Smooth muscle cell (in vitro differentiated cells): ENCODE measurements at regions not wholly inside any gene's neighbourhood (a gene's known extent, or its start where the extent isn't known, plus 50 kb on each side); places are given as distances from the start of the nearest gene placed in this dataset.

Experiments used
- DNase-seq: peaks from one replicate; lab custom pipeline; 2025; ENCODE audit not compliant: unreplicated experiment; lab: John Stamatoyannopoulos, UW
- H2AFZ ChIP-seq: fragments of 200-600 bp; sonication (generic); 2 replicates; pipeline ENCODE4 v1.6.0; 2016; ENCODE audit warnings: antibody characterized with exemption, low read depth, mild to moderate bottlenecking
- H3F3A ChIP-seq: fragments of 200-600 bp; sonication (generic); 2 replicates; pipeline ENCODE4 v1.6.0; 2017; ENCODE audit warnings: antibody characterized with exemption, low read depth
- H3K27ac ChIP-seq: fragments of 200-600 bp; sonication (generic); 2 replicates; pipeline ENCODE4 v1.5.1; 2016; ENCODE audit warnings: low read depth, mild to moderate bottlenecking
- H3K27me3 ChIP-seq: fragments of 200-600 bp; sonication (generic); 2 replicates; pipeline ENCODE4 v1.6.1; 2016; ENCODE audit warnings: low read depth, mild to moderate bottlenecking
- H3K36me3 ChIP-seq: fragments of 200-600 bp; sonication (generic); 2 replicates; pipeline ENCODE4 v1.5.1; 2016; ENCODE audit warnings: low read depth
- H3K4me1 ChIP-seq: fragments of 200-600 bp; sonication (generic); 2 replicates; pipeline ENCODE4 v1.5.1; 2016; ENCODE audit warnings: low read depth
- H3K4me2 ChIP-seq: fragments of 200-600 bp; sonication (generic); 2 replicates; pipeline ENCODE4 v1.6.0; 2016; ENCODE audit warnings: mild to moderate bottlenecking
- H3K4me3 ChIP-seq: fragments of 200-600 bp; sonication (generic); 2 replicates; pipeline ENCODE4 v1.5.1; 2016; ENCODE audit warnings: mild to moderate bottlenecking
- H3K79me2 ChIP-seq: fragments of 200-600 bp; sonication (generic); 2 replicates; pipeline ENCODE4 v1.6.0; 2016; ENCODE audit warnings: low read depth, mild to moderate bottlenecking
- H3K9ac ChIP-seq: fragments of 200-600 bp; sonication (generic); 2 replicates; pipeline ENCODE4 v1.6.0; 2016; ENCODE audit warnings: low read depth
- H3K9me3 ChIP-seq: fragments of 200-600 bp; sonication (generic); replicated peaks from 2 replicates; pipeline ENCODE4 v1.5.1; 2016; ENCODE audit warnings: low read depth
- H4K20me1 ChIP-seq: fragments of 200-600 bp; sonication (generic); 2 replicates; pipeline ENCODE4 v1.6.0; 2016; ENCODE audit warnings: low read depth
- CTCF ChIP-seq: fragments of 200-600 bp; sonication (generic); IDR thresholded peaks from 2 replicates; pipeline ENCODE4 v1.5.1; 2017; ENCODE audit warnings: borderline replicate concordance, mild to moderate bottlenecking, antibody characterized with exemption; ENCODE audit not compliant: insufficient read depth, poor library complexity, severe bottlenecking
- WGBS: methylation state at CpG from one replicate; pipeline ENCODE4 v1.1.7; 2016; ENCODE audit warnings: low lambda C conversion rate; 5-methylcytosine and 5-hydroxymethylcytosine counted together

- DNase-seq: no peak
- Histone ChIP-seq H3F3A (no peaks in the 10 kb centered on the region), H3K79me2 (no peaks in the 10 kb centered on the region), H3K4me3 (no peak overlapping the region), H3K36me3 (no peaks in the 10 kb centered on the region), H3K4me2 (no peak overlapping the region), H3K9ac (no peak overlapping the region), H3K9me3 (no peaks in the 10 kb centered on the region), H3K4me1 (no peaks in the 10 kb centered on the region), H3K27me3 (no peaks in the 10 kb centered on the region), H2AFZ (no peak overlapping the region), H3K27ac (no peak overlapping the region), H4K20me1 (no peaks in the 10 kb centered on the region)
- 91% methylated on average over 4 of the region's 4 CpGs for WGBS
- no peak for TF ChIP-seq CTCF
Observed at GRCh38 chr20:18943542-18943941, 130.0 kb downstream of the SCP2D1 start.

GRCh38 chr20:18956890-18957289 lies 143.3 kb downstream of the SCP2D1 start:
- no peak for DNase-seq
- Histone ChIP-seq H3K27me3 (no peaks in the 10 kb centered on the region), H3K4me2 (no peak overlapping the region), H2AFZ (no peak overlapping the region), H3K4me1 (no peaks in the 10 kb centered on the region), H3K36me3 (no peaks in the 10 kb centered on the region), H3K27ac (no peak overlapping the region), H3F3A (no peaks in the 10 kb centered on the region), H3K9ac (no peak overlapping the region), H3K9me3 (no peaks in the 10 kb centered on the region), H3K79me2 (no peaks in the 10 kb centered on the region), H4K20me1 (no peaks in the 10 kb centered on the region), H3K4me3 (no peak overlapping the region)
- TF ChIP-seq CTCF: no peak
- 94% methylated on average over 4 of the region's 4 CpGs for WGBS

GRCh38 chr20:18957328-18957727 lies 143.7 kb downstream of the SCP2D1 start:
- WGBS: 88% methylated on average over 2 of the region's 2 CpGs
- Histone ChIP-seq H3K27ac (no peak overlapping the region), H3F3A (no peaks in the 10 kb centered on the region), H3K79me2 (no peaks in the 10 kb centered on the region), H3K4me3 (no peak overlapping the region), H3K9ac (no peak overlapping the region), H3K4me2 (no peak overlapping the region), H3K9me3 (no peaks in the 10 kb centered on the region), H3K36me3 (no peaks in the 10 kb centered on the region), H3K4me1 (no peaks in the 10 kb centered on the region), H4K20me1 (no peaks in the 10 kb centered on the region), H3K27me3 (no peaks in the 10 kb centered on the region), H2AFZ (no peak overlapping the region)
- no peak for DNase-seq
- no peak for TF ChIP-seq CTCF

GRCh38 chr20:18971121-18971520 lies 157.5 kb downstream of the SCP2D1 start:
- H2AFZ ChIP-seq: no peak overlapping the region
- H3K4me3 ChIP-seq: no peak overlapping the region
- H3K27ac ChIP-seq: no peak overlapping the region
- TF ChIP-seq CTCF: no peak
- H3K79me2 ChIP-seq: no peaks in the 10 kb centered on the region
- H3K36me3 ChIP-seq: no peaks in the 10 kb centered on the region
- H3K4me2 ChIP-seq: no peak overlapping the region
- WGBS: 92% methylated on average over 5 of the region's 5 CpGs
- no peaks in the 10 kb centered on the region for H3F3A ChIP-seq
- H3K27me3 ChIP-seq: no peaks in the 10 kb centered on the region
- H3K9ac ChIP-seq: no peak overlapping the region
- H4K20me1 ChIP-seq: no peaks in the 10 kb centered on the region
- no peaks in the 10 kb centered on the region for H3K9me3 ChIP-seq
- H3K4me1 ChIP-seq: no peaks in the 10 kb centered on the region
- no peak for DNase-seq
